Osteoblast (primary cell): ENCODE measurements at regions not wholly inside any gene's neighbourhood (a gene's known extent, or its start where the extent isn't known, plus 50 kb on each side); places are given as distances from the start of the nearest gene placed in this dataset.
"Not testable (repeated sequence)": the region's sequence is repeated elsewhere in the genome, so short reads cannot be mapped to it uniquely, and the experiment has no call there.

ENCODE experiments used
- DNase-seq: peaks from one replicate; pipeline ENCODE4 v3.0.0; 2011; ENCODE audit warnings: low spot score, mixed read lengths; ENCODE audit not compliant: insufficient read length; ENCODE audit errors: missing footprints
- H2AFZ ChIP-seq: 2 replicates; pipeline ENCODE4 v1.6.0; 2011; ENCODE audit warnings: mild to moderate bottlenecking, low read length
- H3K27ac ChIP-seq: 2 replicates; pipeline ENCODE4 v1.5.1; 2011; ENCODE audit warnings: mild to moderate bottlenecking, low read depth, low read length, moderate library complexity
- H3K27me3 ChIP-seq: 2 replicates; pipeline ENCODE4 v1.6.0; 2012; ENCODE audit warnings: mild to moderate bottlenecking, control low read depth, inconsistent platforms, low read length, moderate library complexity; ENCODE audit not compliant: insufficient read depth
- H3K36me3 ChIP-seq: 2 replicates; pipeline ENCODE4 v1.5.1; 2011; ENCODE audit warnings: mild to moderate bottlenecking, low read length, control low read depth, moderate library complexity; ENCODE audit not compliant: insufficient read depth
- H3K4me1 ChIP-seq: 2 replicates; pipeline ENCODE4 v1.5.1; 2011; ENCODE audit warnings: mild to moderate bottlenecking, low read length, control low read depth, moderate library complexity; ENCODE audit not compliant: insufficient read depth
- H3K4me2 ChIP-seq: 2 replicates; pipeline ENCODE4 v1.6.0; 2011; ENCODE audit warnings: mild to moderate bottlenecking, low read length; ENCODE audit not compliant: insufficient read depth
- H3K4me3 ChIP-seq: fragments of 200-600 bp; sonication (generic); 3 replicates; pipeline ENCODE4 v1.5.1; 2012; ENCODE audit warnings: mild to moderate bottlenecking, low read length, inconsistent platforms; ENCODE audit not compliant: insufficient read depth
- H3K79me2 ChIP-seq: 2 replicates; pipeline ENCODE4 v1.6.0; 2012; ENCODE audit warnings: mild to moderate bottlenecking, low read length, control low read depth, inconsistent platforms; ENCODE audit not compliant: insufficient read depth
- H3K9me3 ChIP-seq: 2 replicates; pipeline ENCODE4 v1.5.1; 2011; ENCODE audit warnings: low read depth, low read length, control low read depth
- H4K20me1 ChIP-seq: 2 replicates; pipeline ENCODE4 v1.6.0; 2012; ENCODE audit warnings: mild to moderate bottlenecking, low read length, control low read depth; ENCODE audit not compliant: insufficient read depth
- CTCF ChIP-seq: IDR thresholded peaks from 2 replicates; pipeline ENCODE4 v1.5.1; 2011; ENCODE audit warnings: mild to moderate bottlenecking, low read depth, low read length, moderate library complexity; ENCODE audit errors: extremely low read depth

GRCh38 chr4:66273110-66273509, 602.8 kb upstream of the EPHA5 start:
- H3K4me2 ChIP-seq, result no peak overlapping the region
- H2AFZ ChIP-seq, result no peak overlapping the region
- no peaks in the 10 kb centered on the region for H3K27me3 ChIP-seq
- no peaks in the 10 kb centered on the region for H3K4me1 ChIP-seq
- TF ChIP-seq CTCF, result no peak
- no peak for DNase-seq
- H3K27ac ChIP-seq, result no peak overlapping the region
- H4K20me1 ChIP-seq, result no peaks in the 10 kb centered on the region
- H3K9me3 ChIP-seq, result no peaks in the 10 kb centered on the region
- H3K4me3 ChIP-seq, result no peak overlapping the region
- H3K79me2 ChIP-seq, result no peaks in the 10 kb centered on the region
- no peaks in the 10 kb centered on the region for H3K36me3 ChIP-seq

GRCh38 chr4:66270356-66270755, 600.1 kb upstream of the EPHA5 start:
- H3K9me3 ChIP-seq, H3K27me3 ChIP-seq, H3K27ac ChIP-seq, H3K36me3 ChIP-seq, H3K4me3 ChIP-seq, DNase-seq, H3K79me2 ChIP-seq, H2AFZ ChIP-seq, H4K20me1 ChIP-seq, H3K4me1 ChIP-seq, H3K4me2 ChIP-seq: not testable (repeated sequence)

- not testable (repeated sequence) for H3K27me3 ChIP-seq, H3K36me3 ChIP-seq, H3K79me2 ChIP-seq, H3K4me3 ChIP-seq, H2AFZ ChIP-seq, H3K4me2 ChIP-seq, H3K27ac ChIP-seq, H3K4me1 ChIP-seq, DNase-seq, H4K20me1 ChIP-seq, H3K9me3 ChIP-seq
These were observed 596.3 kb upstream of the EPHA5 start for GRCh38 chr4:66266554-66266953.

- Histone ChIP-seq H3K79me2 (no peaks in the 10 kb centered on the region), H3K4me3 (no peak overlapping the region), H3K36me3 (no peaks in the 10 kb centered on the region), H3K27ac (no peak overlapping the region), H4K20me1 (no peaks in the 10 kb centered on the region), H3K4me1 (no peaks in the 10 kb centered on the region), H2AFZ (no peak overlapping the region), H3K27me3 (no peaks in the 10 kb centered on the region), H3K4me2 (no peak overlapping the region), H3K9me3 (no peaks in the 10 kb centered on the region)
- no peak for TF ChIP-seq CTCF
- DNase-seq, result no peak
These were observed 595.7 kb upstream of the EPHA5 start for GRCh38 chr4:66266035-66266434.

GRCh38 chr4:66252291-66252690, 582.0 kb upstream of the EPHA5 start:
- Histone ChIP-seq H3K4me3 (no peak overlapping the region), H4K20me1 (no peaks in the 10 kb centered on the region), H3K4me1 (no peaks in the 10 kb centered on the region), H3K27me3 (no peaks in the 10 kb centered on the region), H3K4me2 (no peak overlapping the region), H2AFZ (no peak overlapping the region), H3K79me2 (no peaks in the 10 kb centered on the region), H3K27ac (no peak overlapping the region), H3K36me3 (no peaks in the 10 kb centered on the region), H3K9me3 (no peaks in the 10 kb centered on the region)
- DNase-seq, result no peak
- no peak for TF ChIP-seq CTCF
